SJCRH30 (cell line): ENCODE measurements at regions not wholly inside any gene's neighbourhood (a gene's known extent, or its start where the extent isn't known, plus 50 kb on each side); places are given as distances from the start of the nearest gene placed in this dataset.

Experiments used
- DNase-seq, 2 experiments: peaks; one replicate each; pipeline ENCODE4 v3.0.0-alpha.2; 2015 to 2020
- H3K27ac ChIP-seq: fragments of 250-450 bp; sonication (Bioruptor Pico); 2 replicates; pipeline ENCODE4 v1.5.1; 2020; ENCODE audit warnings: mild to moderate bottlenecking, moderate library complexity
- H3K27me3 ChIP-seq: fragments of 250-450 bp; sonication (Bioruptor Pico); 2 replicates; pipeline ENCODE4 v1.5.1; 2020; ENCODE audit warnings: mild to moderate bottlenecking, moderate library complexity
- H3K36me3 ChIP-seq: fragments of 250-450 bp; sonication (Bioruptor Pico); 2 replicates; pipeline ENCODE4 v1.5.1; 2020; ENCODE audit warnings: mild to moderate bottlenecking, moderate library complexity
- H3K4me1 ChIP-seq: fragments of 250-450 bp; sonication (Bioruptor Pico); 2 replicates; pipeline ENCODE4 v1.5.1; 2020; ENCODE audit warnings: mild to moderate bottlenecking, moderate library complexity
- H3K4me3 ChIP-seq: fragments of 250-450 bp; sonication (Bioruptor Pico); 2 replicates; pipeline ENCODE4 v1.5.1; 2020; ENCODE audit warnings: mild to moderate bottlenecking, moderate library complexity
- H3K9me3 ChIP-seq: fragments of 250-450 bp; sonication (Bioruptor Pico); replicated peaks from 2 replicates; pipeline ENCODE4 v1.5.1; 2020; ENCODE audit warnings: mild to moderate bottlenecking, moderate library complexity

GRCh38 chr3:147854542-147854941 is 445.4 kb downstream of the ZIC1 start:
- Histone ChIP-seq H3K4me3 (no peak overlapping the region), H3K36me3 (no peaks in the 10 kb centered on the region), H3K9me3 (no peaks in the 10 kb centered on the region), H3K27ac (no peak overlapping the region), H3K4me1 (no peaks in the 10 kb centered on the region), H3K27me3 (no peaks in the 10 kb centered on the region)
- no peak for DNase-seq

- Histone ChIP-seq H3K27me3 (no peaks in the 10 kb centered on the region), H3K4me1 (no peaks in the 10 kb centered on the region)
- peak in 1 of 2 experiments; percentile 28 for DNase-seq
Measured at GRCh38 chr3:147864754-147865354, 455.7 kb downstream of the ZIC1 start.

GRCh38 chr3:147866561-147866960 is 457.4 kb downstream of the ZIC1 start:
- DNase-seq, result no peak
- Histone ChIP-seq H3K4me1 (no peaks in the 10 kb centered on the region), H3K36me3 (no peaks in the 10 kb centered on the region), H3K4me3 (no peak overlapping the region), H3K27ac (no peak overlapping the region), H3K27me3 (no peaks in the 10 kb centered on the region), H3K9me3 (peaks cover 9% of the 10 kb centered on the region)

More at GRCh38 chr3:147864754-147865354, 455.7 kb downstream of the ZIC1 start:
- H3K4me3 ChIP-seq, result no peak overlapping the region
- H3K27ac ChIP-seq, result no peak overlapping the region
- H3K9me3 ChIP-seq, result peaks cover 9% of the 10 kb centered on the region
- no peaks in the 10 kb centered on the region for H3K36me3 ChIP-seq

- Histone ChIP-seq H3K27ac (no peak overlapping the region), H3K36me3 (no peaks in the 10 kb centered on the region), H3K4me1 (no peaks in the 10 kb centered on the region), H3K27me3 (no peaks in the 10 kb centered on the region), H3K9me3 (no peaks in the 10 kb centered on the region), H3K4me3 (no peak overlapping the region)
- DNase-seq, result no peak
Measured at GRCh38 chr3:147872568-147872967, 463.4 kb downstream of the ZIC1 start.

- no peak overlapping the region for H3K4me3 ChIP-seq
- H3K9me3 ChIP-seq, result no peaks in the 10 kb centered on the region
- peak; percentile 7 to 38 for DNase-seq
- no peaks in the 10 kb centered on the region for H3K36me3 ChIP-seq
- H3K27me3 ChIP-seq, result no peaks in the 10 kb centered on the region
- H3K4me1 ChIP-seq, result no peaks in the 10 kb centered on the region
- H3K27ac ChIP-seq, result no peak overlapping the region
Measured at GRCh38 chr3:147875498-147875897, 466.3 kb downstream of the ZIC1 start.

GRCh38 chr3:147881933-147882332 is 472.8 kb downstream of the ZIC1 start:
- no peaks in the 10 kb centered on the region for H3K36me3 ChIP-seq
- peaks cover 10% of the 10 kb centered on the region for H3K9me3 ChIP-seq
- no peaks in the 10 kb centered on the region for H3K4me1 ChIP-seq
- H3K4me3 ChIP-seq, result no peak overlapping the region
- DNase-seq, result peak in 1 of 2 experiments; percentile 12
- no peak overlapping the region for H3K27ac ChIP-seq
- no peaks in the 10 kb centered on the region for H3K27me3 ChIP-seq

- Histone ChIP-seq H3K27ac (no peak overlapping the region), H3K27me3 (no peaks in the 10 kb centered on the region), H3K36me3 (no peaks in the 10 kb centered on the region), H3K9me3 (peaks cover 7% of the 10 kb centered on the region), H3K4me1 (no peaks in the 10 kb centered on the region), H3K4me3 (no peak overlapping the region)
- peak in 1 of 2 experiments; percentile 13 for DNase-seq
Measured at GRCh38 chr3:147886879-147887278, 477.7 kb downstream of the ZIC1 start.

GRCh38 chr3:147887797-147888196 is 478.6 kb downstream of the ZIC1 start:
- DNase-seq, result no peak
- Histone ChIP-seq H3K4me3 (no peak overlapping the region), H3K4me1 (no peaks in the 10 kb centered on the region), H3K27ac (no peak overlapping the region), H3K9me3 (no peaks in the 10 kb centered on the region), H3K27me3 (no peaks in the 10 kb centered on the region), H3K36me3 (no peaks in the 10 kb centered on the region)

- no peaks in the 10 kb centered on the region for H3K36me3 ChIP-seq
- H3K4me3 ChIP-seq, result no peak overlapping the region
- no peaks in the 10 kb centered on the region for H3K9me3 ChIP-seq
- no peak overlapping the region for H3K27ac ChIP-seq
- H3K27me3 ChIP-seq, result no peaks in the 10 kb centered on the region
- H3K4me1 ChIP-seq, result no peaks in the 10 kb centered on the region
- DNase-seq, result no peak
Measured at GRCh38 chr3:147890114-147890513, 480.9 kb downstream of the ZIC1 start.

- DNase-seq, result no peak
- Histone ChIP-seq H3K4me1 (no peaks in the 10 kb centered on the region), H3K27ac (no peak overlapping the region), H3K4me3 (no peak overlapping the region), H3K9me3 (peaks cover 2% of the 10 kb centered on the region; the same call in 1 of the 2 replicates), H3K36me3 (no peaks in the 10 kb centered on the region), H3K27me3 (no peaks in the 10 kb centered on the region)
Measured at GRCh38 chr3:147895509-147895908, 486.3 kb downstream of the ZIC1 start.

- Histone ChIP-seq H3K36me3 (no peaks in the 10 kb centered on the region), H3K4me1 (peaks cover 7% of the 10 kb centered on the region), H3K27me3 (no peaks in the 10 kb centered on the region), H3K27ac (no peak overlapping the region), H3K4me3 (no peak overlapping the region), H3K9me3 (peaks cover 13% of the 10 kb centered on the region)
- DNase-seq, result peak in 1 of 2 experiments; percentile 17
Measured at GRCh38 chr3:147900851-147901250, 491.7 kb downstream of the ZIC1 start.

GRCh38 chr3:147903026-147903425 is 493.9 kb downstream of the ZIC1 start:
- H3K27me3 ChIP-seq, result no peaks in the 10 kb centered on the region
- peaks cover 13% of the 10 kb centered on the region for H3K9me3 ChIP-seq
- DNase-seq, result peak in 1 of 2 experiments; percentile 14
- no peak overlapping the region for H3K4me3 ChIP-seq
- no peaks in the 10 kb centered on the region for H3K36me3 ChIP-seq
- H3K4me1 ChIP-seq, result peaks cover 7% of the 10 kb centered on the region
- no peak overlapping the region for H3K27ac ChIP-seq

GRCh38 chr3:147904421-147904820 is 495.3 kb downstream of the ZIC1 start:
- no peak overlapping the region for H3K27ac ChIP-seq
- H3K36me3 ChIP-seq, result no peaks in the 10 kb centered on the region
- H3K27me3 ChIP-seq, result no peaks in the 10 kb centered on the region
- H3K9me3 ChIP-seq, result peaks cover 13% of the 10 kb centered on the region
- peak; percentile 89 to 93 for DNase-seq
- no peak overlapping the region for H3K4me3 ChIP-seq
- peaks cover 7% of the 10 kb centered on the region for H3K4me1 ChIP-seq

GRCh38 chr3:147906285-147906684 is 497.1 kb downstream of the ZIC1 start:
- Histone ChIP-seq H3K4me3 (no peak overlapping the region), H3K4me1 (peaks cover 7% of the 10 kb centered on the region), H3K36me3 (no peaks in the 10 kb centered on the region), H3K27ac (no peak overlapping the region), H3K27me3 (no peaks in the 10 kb centered on the region), H3K9me3 (peaks cover 3% of the 10 kb centered on the region)
- DNase-seq, result no peak

- Histone ChIP-seq H3K9me3 (no peaks in the 10 kb centered on the region), H3K4me1 (no peaks in the 10 kb centered on the region), H3K27me3 (no peaks in the 10 kb centered on the region), H3K27ac (no peak overlapping the region), H3K36me3 (no peaks in the 10 kb centered on the region), H3K4me3 (no peak overlapping the region)
- no peak for DNase-seq
Measured at GRCh38 chr3:147914532-147914931, 505.4 kb downstream of the ZIC1 start.

- no peaks in the 10 kb centered on the region; the same call in 1 of the 2 replicates for H3K9me3 ChIP-seq
- no peaks in the 10 kb centered on the region for H3K27me3 ChIP-seq
- H3K36me3 ChIP-seq, result no peaks in the 10 kb centered on the region
- H3K4me3 ChIP-seq, result no peak overlapping the region
- no peaks in the 10 kb centered on the region for H3K4me1 ChIP-seq
- no peak for DNase-seq
- H3K27ac ChIP-seq, result no peak overlapping the region
Measured at GRCh38 chr3:147915057-147915456, 505.9 kb downstream of the ZIC1 start.
